Mesenchymal stem cell (in vitro differentiated cells and primary cell): ENCODE measurements at regions not wholly inside any gene's neighbourhood (a gene's known extent, or its start where the extent isn't known, plus 50 kb on each side); places are given as distances from the start of the nearest gene placed in this dataset.
A peak's percentile ranks its signal among the peaks of the same experiment; 100 is the strongest.
"Not testable (repeated sequence)": the region's sequence is repeated elsewhere in the genome, so short reads cannot be mapped to it uniquely, and the experiment has no call there.

Source experiments
- DNase-seq: peaks from one replicate; pipeline ENCODE4 v3.0.0-alpha.2; 2013
- H2AFZ ChIP-seq: one replicate; pipeline ENCODE4 v1.6.1; 2013; ENCODE audit warnings: low read depth, mild to moderate bottlenecking, control low read depth, inconsistent platforms, low read length, moderate library complexity
- H2AK5ac ChIP-seq: 2 replicates; pipeline ENCODE4 v1.6.1; 2013; ENCODE audit warnings: low read length, moderate library complexity, mild to moderate bottlenecking, inconsistent platforms; ENCODE audit not compliant: severe bottlenecking
- H2BK120ac ChIP-seq: one replicate; pipeline ENCODE4 v1.6.1; 2013; ENCODE audit warnings: low read depth, mild to moderate bottlenecking, inconsistent platforms, low read length, moderate library complexity
- H2BK12ac ChIP-seq, 2 experiments: one replicate each; pipeline ENCODE4 v1.6.1; 2013; ENCODE audit warnings: inconsistent platforms in 2 of 2, low read length in 2 of 2, mild to moderate bottlenecking in 2 of 2, moderate library complexity in 2 of 2, control low read depth in 1 of 2
- H2BK15ac ChIP-seq: one replicate; pipeline ENCODE4 v1.6.1; 2013; ENCODE audit warnings: mild to moderate bottlenecking, low read depth, inconsistent platforms; ENCODE audit not compliant: poor library complexity, severe bottlenecking
- H2BK5ac ChIP-seq: 2 replicates; pipeline ENCODE4 v1.6.1; 2013; ENCODE audit warnings: low read depth, mild to moderate bottlenecking, low read length, control low read depth, inconsistent platforms; ENCODE audit not compliant: poor library complexity, severe bottlenecking
- H3K14ac ChIP-seq, 2 experiments: one replicate each; pipeline ENCODE4 v1.6.1; 2013; ENCODE audit warnings: inconsistent platforms in 2 of 2, low read length in 2 of 2, control low read depth in 1 of 2, mild to moderate bottlenecking in 1 of 2, moderate library complexity in 1 of 2
- H3K18ac ChIP-seq, 2 experiments: one replicate each; pipeline ENCODE4 v1.6.1; 2013; ENCODE audit warnings: inconsistent platforms in 2 of 2, low read length in 2 of 2, control low read depth in 1 of 2, low read depth in 1 of 2, mild to moderate bottlenecking in 1 of 2
- H3K23ac ChIP-seq, 2 experiments: one replicate each; pipeline ENCODE4 v1.6.1; 2013; ENCODE audit warnings: inconsistent platforms in 2 of 2, low read length in 2 of 2, mild to moderate bottlenecking in 2 of 2, moderate library complexity in 2 of 2, control low read depth in 1 of 2
- H3K27ac ChIP-seq: 2 replicates; pipeline ENCODE4 v1.5.1; 2013; ENCODE audit warnings: mild to moderate bottlenecking, moderate library complexity, low read length, control low read depth, inconsistent platforms; ENCODE audit not compliant: poor library complexity, severe bottlenecking
- H3K27me3 ChIP-seq, 2 experiments: 2 replicates each; pipeline versions ENCODE4 v1.6.1 to v1.7.0; 2013; ENCODE audit warnings: low read length in 2 of 2, mild to moderate bottlenecking in 2 of 2, moderate library complexity in 2 of 2, control low read depth in 1 of 2, inconsistent platforms in 1 of 2; ENCODE audit not compliant: control insufficient read depth in 1 of 2, insufficient read depth in 1 of 2
- H3K36me3 ChIP-seq, 2 experiments: 2 replicates each; pipeline versions ENCODE4 v1.6.1 to v1.7.0; 2013; ENCODE audit warnings: low read length in 2 of 2, control low read depth in 1 of 2, inconsistent platforms in 1 of 2, low read depth in 1 of 2, mild to moderate bottlenecking in 1 of 2; ENCODE audit not compliant: insufficient read depth in 2 of 2, control insufficient read depth in 1 of 2
- H3K4ac ChIP-seq, 2 experiments: one replicate each; pipeline ENCODE4 v1.6.1; 2013; ENCODE audit warnings: inconsistent platforms in 2 of 2, low read length in 2 of 2, mild to moderate bottlenecking in 2 of 2, moderate library complexity in 2 of 2, control low read depth in 1 of 2, low read depth in 1 of 2
- H3K4me1 ChIP-seq: 2 replicates; pipeline ENCODE4 v1.6.1; 2013; ENCODE audit warnings: low read depth, low read length, control low read depth; ENCODE audit not compliant: control insufficient read depth, insufficient read depth
- H3K4me2 ChIP-seq: 2 replicates; pipeline ENCODE4 v1.6.1; 2013; ENCODE audit warnings: low read length, mild to moderate bottlenecking, inconsistent platforms; ENCODE audit not compliant: poor library complexity, severe bottlenecking
- H3K4me3 ChIP-seq, 2 experiments: 2 replicates each; pipeline versions ENCODE4 v1.5.1 to v1.7.0; 2013; ENCODE audit warnings: low read length in 2 of 2, mild to moderate bottlenecking in 2 of 2, control low read depth in 1 of 2, low read depth in 1 of 2; ENCODE audit not compliant: insufficient read depth in 1 of 2
- H3K79me1 ChIP-seq: replicated peaks from 2 replicates; pipeline ENCODE4 v1.6.1; 2013; ENCODE audit warnings: mild to moderate bottlenecking, control low read depth, low read length, inconsistent platforms; ENCODE audit not compliant: poor library complexity, severe bottlenecking
- H3K9ac ChIP-seq: 2 replicates; pipeline ENCODE4 v1.7.0; 2013; ENCODE audit warnings: mild to moderate bottlenecking, low read length, moderate library complexity
- H3K9me3 ChIP-seq: 2 replicates; pipeline ENCODE4 v1.7.0; 2013; ENCODE audit warnings: mild to moderate bottlenecking, low read length; ENCODE audit not compliant: control insufficient read depth
- H4K8ac ChIP-seq: one replicate; pipeline ENCODE4 v1.6.1; 2013; ENCODE audit warnings: inconsistent platforms, mild to moderate bottlenecking, low read length, moderate library complexity
- H4K91ac ChIP-seq: one replicate; pipeline ENCODE4 v1.6.1; 2013; ENCODE audit warnings: mild to moderate bottlenecking, low read length, inconsistent platforms
- WGBS: methylation state at CpG from one replicate; pipeline ENCODE4 v1.1.7; 2013; ENCODE audit warnings: mixed read lengths; 5-methylcytosine and 5-hydroxymethylcytosine counted together

DNA sequence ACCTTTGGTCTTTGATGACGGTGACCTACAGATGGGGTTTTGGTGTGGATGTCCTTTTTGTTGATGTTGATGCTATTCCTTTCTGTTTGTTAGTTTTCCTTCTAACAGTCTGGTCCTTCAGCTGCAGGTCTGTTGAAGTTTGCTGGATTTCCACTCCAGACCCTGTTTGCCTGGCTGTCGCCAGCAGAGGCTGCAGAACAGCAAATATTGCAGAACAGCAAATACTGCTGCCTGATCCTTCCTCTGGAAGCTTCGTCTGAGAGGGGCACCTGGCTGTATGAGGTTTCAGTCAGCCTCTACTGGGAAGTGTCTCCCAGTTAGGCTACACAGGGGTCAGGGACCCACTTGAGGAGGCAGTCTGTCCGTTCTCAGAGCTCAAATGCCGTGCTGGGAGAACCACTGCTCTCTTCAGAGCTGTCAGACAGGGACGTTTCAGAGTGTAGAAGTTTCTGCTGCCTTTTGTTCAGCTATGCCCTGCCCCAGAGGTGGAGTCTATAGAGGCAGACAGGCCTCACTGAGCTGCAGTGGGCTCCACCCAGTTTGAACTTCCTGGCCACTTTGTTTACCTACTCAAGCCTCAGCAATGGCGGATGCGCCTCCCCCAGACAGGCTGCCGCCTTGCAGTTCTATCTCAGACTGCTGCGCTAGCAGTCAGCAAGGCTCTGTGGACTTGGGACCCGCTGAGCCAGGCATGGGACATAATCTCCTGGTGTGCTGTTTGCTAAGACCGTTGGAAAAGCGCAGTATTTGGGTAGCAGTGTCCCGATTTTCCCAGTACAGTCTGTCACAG, 156.4 kb upstream of the NR3C2 start:
- not testable (repeated sequence) for H3K27me3 ChIP-seq, H3K18ac ChIP-seq, H3K36me3 ChIP-seq, H3K4me3 ChIP-seq, H3K4me1 ChIP-seq, H3K9me3 ChIP-seq, H3K4me2 ChIP-seq, H2BK5ac ChIP-seq, H2AK5ac ChIP-seq, H2AFZ ChIP-seq, H3K79me1 ChIP-seq, H2BK120ac ChIP-seq, H3K23ac ChIP-seq, H4K91ac ChIP-seq, H2BK15ac ChIP-seq, H3K14ac ChIP-seq, H4K8ac ChIP-seq, DNase-seq, H3K4ac ChIP-seq, H2BK12ac ChIP-seq, H3K27ac ChIP-seq, H3K9ac ChIP-seq
- WGBS = 71% methylated on average over 14 of the region's 14 CpGs

DNA sequence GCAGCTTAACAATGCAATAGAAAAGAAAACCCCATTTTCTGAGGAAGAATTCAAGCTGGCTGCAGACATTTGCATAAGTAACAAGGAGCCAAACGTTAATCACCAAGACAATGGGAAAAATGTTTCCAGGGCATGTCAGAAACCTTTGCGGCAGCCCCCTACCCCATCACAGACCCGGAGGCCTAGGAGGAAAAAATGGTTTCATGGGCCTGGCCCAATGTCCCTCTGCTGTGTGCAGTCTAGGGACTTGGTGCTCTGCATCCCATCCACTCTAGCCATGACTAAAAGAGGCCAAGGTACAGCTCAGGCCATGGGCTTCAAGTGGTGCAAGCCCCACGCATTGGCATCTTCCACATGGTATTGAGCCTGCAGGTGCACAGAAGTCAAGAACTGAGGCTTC, 147.0 kb upstream of the NR3C2 start:
- H2BK12ac ChIP-seq = no peak overlapping the region
- no peaks in the 10 kb centered on the region for H3K36me3 ChIP-seq
- no peaks in the 10 kb centered on the region for H3K27me3 ChIP-seq
- no peak overlapping the region for H4K8ac ChIP-seq
- H3K4me1 ChIP-seq = no peaks in the 10 kb centered on the region
- H2BK120ac ChIP-seq = no peak overlapping the region
- H2AFZ ChIP-seq = no peak overlapping the region
- H3K27ac ChIP-seq = no peak overlapping the region
- H3K18ac ChIP-seq = no peak overlapping the region
- no peak overlapping the region for H3K4me2 ChIP-seq
- DNase-seq = no peak
- no peaks in the 10 kb centered on the region for H3K9me3 ChIP-seq
- H3K4me3 ChIP-seq = no peak overlapping the region
- H3K9ac ChIP-seq = no peak overlapping the region
- no peaks in the 10 kb centered on the region for H3K79me1 ChIP-seq
- H2BK5ac ChIP-seq = no peak overlapping the region
- H2BK15ac ChIP-seq = no peak overlapping the region
- no peak overlapping the region for H3K23ac ChIP-seq
- no peak overlapping the region for H3K4ac ChIP-seq
- H3K14ac ChIP-seq = no peak overlapping the region
- WGBS = 63% methylated on average over 4 of the region's 4 CpGs
- no peak overlapping the region for H2AK5ac ChIP-seq
- no peak overlapping the region for H4K91ac ChIP-seq

DNA sequence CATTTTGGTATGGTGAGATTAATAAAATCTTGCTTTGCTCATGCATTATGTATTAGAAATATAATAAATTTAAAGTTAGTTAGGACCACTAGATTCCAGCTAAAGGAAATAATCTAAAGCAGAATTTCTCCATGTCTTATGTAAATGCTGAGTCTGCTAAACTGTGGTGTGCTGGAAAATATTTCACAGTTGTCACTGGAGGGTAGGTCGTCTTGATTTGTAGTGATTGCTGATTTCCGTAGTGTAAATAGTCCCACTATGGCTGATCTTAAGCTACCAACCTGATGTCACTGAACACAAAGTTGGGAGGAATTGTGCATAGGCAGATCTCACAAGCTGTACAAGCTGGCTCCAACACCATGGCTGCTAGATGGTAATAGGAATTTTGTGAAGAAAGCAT, 133.4 kb upstream of the NR3C2 start:
- no peak overlapping the region for H3K18ac ChIP-seq

DNA sequence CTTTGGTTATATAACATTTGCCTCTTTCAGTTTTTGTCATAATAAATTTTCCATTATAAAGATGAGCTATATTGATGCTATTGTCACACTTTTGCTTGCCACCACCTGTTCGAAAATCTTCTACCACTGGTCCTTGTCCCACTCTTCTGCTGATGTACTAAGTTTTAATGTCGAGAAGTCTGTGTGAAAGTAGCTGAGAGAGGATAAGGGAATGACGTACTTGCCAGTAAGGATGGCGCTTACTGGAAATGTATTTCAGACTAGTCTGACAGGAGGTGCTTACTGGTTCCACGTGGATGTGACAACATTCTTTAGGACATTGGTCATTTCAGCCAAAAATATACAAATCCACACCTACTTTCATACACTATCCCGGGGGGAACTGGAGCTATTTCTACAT, 132.7 kb upstream of the NR3C2 start:
- peaks cover 2% of the 10 kb centered on the region for H3K4me1 ChIP-seq
- no peak overlapping the region for H2BK12ac ChIP-seq
- H2AK5ac ChIP-seq = no peak overlapping the region
- 71% methylated on average over 3 of the region's 6 CpGs for WGBS
- no peak overlapping the region for H3K4me3 ChIP-seq
- no peak overlapping the region for H4K91ac ChIP-seq
- H3K36me3 ChIP-seq = no peaks in the 10 kb centered on the region
- no peak overlapping the region for H4K8ac ChIP-seq
- H3K79me1 ChIP-seq = no peaks in the 10 kb centered on the region
- DNase-seq = no peak
- H3K9ac ChIP-seq = no peak overlapping the region
- no peak overlapping the region for H2BK120ac ChIP-seq
- no peak overlapping the region for H3K4ac ChIP-seq
- H3K18ac ChIP-seq = no peak overlapping the region
- no peak overlapping the region for H3K14ac ChIP-seq
- no peaks in the 10 kb centered on the region for H3K9me3 ChIP-seq
- H2BK5ac ChIP-seq = no peak overlapping the region
- H2AFZ ChIP-seq = no peak overlapping the region
- no peak overlapping the region for H2BK15ac ChIP-seq
- peak overlapping the region; percentile 15 for H3K27ac ChIP-seq
- H3K27me3 ChIP-seq = no peaks in the 10 kb centered on the region
- no peak overlapping the region for H3K4me2 ChIP-seq
- H3K23ac ChIP-seq = no peak overlapping the region

More for the DNA sequence above, 133.4 kb upstream of the NR3C2 start:
- Histone ChIP-seq H2BK12ac (no peak overlapping the region), H3K4me2 (no peak overlapping the region), H3K4ac (no peak overlapping the region), H3K36me3 (no peaks in the 10 kb centered on the region), H2BK120ac (no peak overlapping the region), H3K27ac (no peak overlapping the region), H3K14ac (no peak overlapping the region), H4K91ac (no peak overlapping the region), H2BK5ac (no peak overlapping the region), H3K4me1 (peaks cover 2% of the 10 kb centered on the region), H3K9ac (no peak overlapping the region), H2BK15ac (no peak overlapping the region), H3K79me1 (no peaks in the 10 kb centered on the region), H3K4me3 (no peak overlapping the region), H3K27me3 (no peaks in the 10 kb centered on the region), H2AK5ac (no peak overlapping the region), H3K23ac (no peak overlapping the region), H4K8ac (no peak overlapping the region), H3K9me3 (no peaks in the 10 kb centered on the region), H2AFZ (no peak overlapping the region)
- DNase-seq = no peak
- WGBS = 80% methylated on average over 2 of the region's 2 CpGs
